ENCODE measurements at regions not wholly inside any gene's neighbourhood (a gene's known extent, or its start where the extent isn't known, plus 50 kb on each side); places are given as distances from the start of the nearest gene placed in this dataset.

- DNase-seq = no peak
Measured at GRCh38 chr12:66976526-66976925, 292.6 kb upstream of the CAND1 start.

GRCh38 chr12:66978802-66979201, 290.4 kb upstream of the CAND1 start:
- DNase-seq = no peak

GRCh38 chr12:66979251-66979650, 289.9 kb upstream of the CAND1 start:
- DNase-seq = no peak

- no peak for DNase-seq
Measured at GRCh38 chr12:66984077-66984476, 285.1 kb upstream of the CAND1 start.

GRCh38 chr12:66984962-66985361, 284.2 kb upstream of the CAND1 start:
- no peak for DNase-seq

GRCh38 chr12:66999141-66999540, 270.0 kb upstream of the CAND1 start:
- DNase-seq = no peak

- no peak for DNase-seq
Measured at GRCh38 chr12:67001251-67001650, 267.9 kb upstream of the CAND1 start.

GRCh38 chr12:67002720-67003119, 266.4 kb upstream of the CAND1 start:
- DNase-seq = no peak

GRCh38 chr12:67006610-67007009, 262.5 kb upstream of the CAND1 start:
- no peak for DNase-seq

GRCh38 chr12:67014642-67015041, 254.5 kb upstream of the CAND1 start:
- DNase-seq = no peak

GRCh38 chr12:67018105-67018504, 251.1 kb upstream of the CAND1 start:
- DNase-seq = no peak

- no peak for DNase-seq
Measured at GRCh38 chr12:67019070-67019469, 250.1 kb upstream of the CAND1 start.

GRCh38 chr12:67025543-67026114, 243.5 kb upstream of the CAND1 start:
- DNase-seq = peak; percentile 64 to 73

GRCh38 chr12:67026487-67027246, 242.5 kb upstream of the CAND1 start:
- DNase-seq = no peak

GRCh38 chr12:67028529-67028928, 240.6 kb upstream of the CAND1 start:
- DNase-seq = no peak

GRCh38 chr12:67034110-67034879, 234.9 kb upstream of the CAND1 start:
- DNase-seq = no peak

GRCh38 chr12:67035121-67035520, 234.0 kb upstream of the CAND1 start:
- DNase-seq = no peak

- no peak for DNase-seq
Measured at GRCh38 chr12:67038486-67038885, 230.7 kb upstream of the CAND1 start.

- DNase-seq = no peak
Measured at GRCh38 chr12:67039995-67040860, 228.9 kb upstream of the CAND1 start.

- no peak for DNase-seq
Measured at GRCh38 chr12:67040861-67041137, 228.4 kb upstream of the CAND1 start.

GRCh38 chr12:67042697-67043131, 226.4 kb upstream of the CAND1 start:
- DNase-seq = no peak

- no peak for DNase-seq
Measured at GRCh38 chr12:67043771-67044170, 225.4 kb upstream of the CAND1 start.

- no peak for DNase-seq
Measured at GRCh38 chr12:67045650-67046049, 223.5 kb upstream of the CAND1 start.
